ENCODE measurements at regions not wholly inside any gene's neighbourhood (a gene's known extent, or its start where the extent isn't known, plus 50 kb on each side); places are given as distances from the start of the nearest gene placed in this dataset.
"Not testable (repeated sequence)": the region's sequence is repeated elsewhere in the genome, so short reads cannot be mapped to it uniquely, and the experiment has no call there.

- TF ChIP-seq CTCF (IDR thresholded peaks at IDR 0.05) (no peak), POLR2A (IDR thresholded peaks at IDR 0.05) (no peak)
- Histone ChIP-seq H3K9me3 (no peaks in the 10 kb centered on the region), H3K4me3 (no peak overlapping the region), H3K4me1 (no peaks in the 10 kb centered on the region), H3K36me3 (no peaks in the 10 kb centered on the region), H3K27me3 (no peaks in the 10 kb centered on the region), H3K27ac (no peak overlapping the region)
- intact Hi-C loops (cut with DNase I): no loop called here
- ATAC-seq (no peak), DNase-seq (no peak)
- 50 to 63% (median 56%) methylated on average over 1 of the region's 1 CpG for WGBS, 4 donors
Observed at GRCh38 chr6:93176070-93176469, 243.3 kb downstream of the EPHA7 start.

GRCh38 chr6:93173573-93173972 is 245.8 kb downstream of the EPHA7 start:
- H3K4me1 ChIP-seq; H3K27ac ChIP-seq; DNase-seq; intact Hi-C loops (cut with DNase I); H3K4me3 ChIP-seq; H3K27me3 ChIP-seq; H3K9me3 ChIP-seq; H3K36me3 ChIP-seq; ATAC-seq: not testable (repeated sequence)
- 78 to 89% (median 87%) methylated on average over 4 to 8 of the region's 10 CpGs for WGBS, 4 donors

- no peak overlapping the region for H3K4me3 ChIP-seq
- H3K36me3 ChIP-seq: no peaks in the 10 kb centered on the region
- no peak overlapping the region for H3K27ac ChIP-seq
- WGBS, 4 donors: 63 to 70% (median 67%) methylated on average over 3 of the region's 3 CpGs
- TF ChIP-seq POLR2A (IDR thresholded peaks at IDR 0.05) (no peak), CTCF (IDR thresholded peaks at IDR 0.05) (no peak)
- H3K9me3 ChIP-seq: no peaks in the 10 kb centered on the region
- DNase-seq (no peak), ATAC-seq (no peak)
- intact Hi-C loops (cut with DNase I): no loop called here
- H3K4me1 ChIP-seq: no peaks in the 10 kb centered on the region
- no peaks in the 10 kb centered on the region for H3K27me3 ChIP-seq
Observed at GRCh38 chr6:93165850-93166430, 253.4 kb downstream of the EPHA7 start.

GRCh38 chr6:93164781-93165180 is 254.6 kb downstream of the EPHA7 start:
- ATAC-seq (no peak), DNase-seq (no peak)
- no peak overlapping the region for H3K4me3 ChIP-seq
- no peak overlapping the region for H3K27ac ChIP-seq
- no peaks in the 10 kb centered on the region for H3K9me3 ChIP-seq
- no peaks in the 10 kb centered on the region for H3K27me3 ChIP-seq
- no peaks in the 10 kb centered on the region for H3K36me3 ChIP-seq
- intact Hi-C loops (cut with DNase I): no loop called here
- no peaks in the 10 kb centered on the region for H3K4me1 ChIP-seq
- no peak for TF ChIP-seq CTCF (IDR thresholded peaks at IDR 0.05)

- Histone ChIP-seq H3K4me1 (no peaks in the 10 kb centered on the region), H3K36me3 (no peaks in the 10 kb centered on the region), H3K9me3 (peaks cover 0 to 11% (median 0%) of the 10 kb centered on the region in 12 donors), H3K27me3 (no peaks in the 10 kb centered on the region), H3K4me3 (no peak overlapping the region), H3K27ac (no peak overlapping the region)
- TF ChIP-seq CTCF (IDR thresholded peaks at IDR 0.05) (no peak), POLR2A (IDR thresholded peaks at IDR 0.05) (no peak)
- 69 to 83% (median 72%) methylated on average over 3 of the region's 3 CpGs for WGBS, 4 donors
- DNase-seq (no peak), ATAC-seq (no peak)
- intact Hi-C loops (cut with DNase I): no loop called here
Observed at GRCh38 chr6:93163146-93163545, 256.2 kb downstream of the EPHA7 start.
